ENCODE measurements at regions not wholly inside any gene's neighbourhood (a gene's known extent, or its start where the extent isn't known, plus 50 kb on each side); places are given as distances from the start of the nearest gene placed in this dataset.

GRCh38 chr20:53718142-53719021 is 124.7 kb upstream of the ZNF217 start:
- TF ChIP-seq CTCF (IDR thresholded peaks at IDR 0.05; ENCODE audit: borderline replicate concordance, extremely low read depth, insufficient read depth), result no peak
- FAIRE-seq (no peak), DNase-seq (no peak)

GRCh38 chr20:53716395-53716794 is 122.8 kb upstream of the ZNF217 start:
- intact Hi-C loops (cut with DNase I), result no loop called here
- TF ChIP-seq CTCF (IDR thresholded peaks at IDR 0.05; ENCODE audit: borderline replicate concordance, extremely low read depth, insufficient read depth), result no peak
- H3K27ac ChIP-seq (ENCODE audit: low read depth in 2 of 2, low read length in 2 of 2), result no peak overlapping the region
- no peak overlapping the region for H3K9ac ChIP-seq (ENCODE audit: low read length in 3 of 3)
- no peak overlapping the region for H3K4me3 ChIP-seq (ENCODE audit: low read length in 3 of 3)
- FAIRE-seq, result no peak
- H3K27me3 ChIP-seq (ENCODE audit: control insufficient read depth, insufficient read depth, low read length), result no peaks in the 10 kb centered on the region
- no peak for DNase-seq
- H3K36me3 ChIP-seq (ENCODE audit: control insufficient read depth in 2 of 3, insufficient read depth in 3 of 3, low read length in 3 of 3), result no peaks in the 10 kb centered on the region
- H3K9me3 ChIP-seq (ENCODE audit: control insufficient read depth in 2 of 3, insufficient read depth in 1 of 3, low read length in 3 of 3), result no peaks in the 10 kb centered on the region
- H3K4me1 ChIP-seq (ENCODE audit: control insufficient read depth in 2 of 3, insufficient read depth in 2 of 3, low read depth in 1 of 3, low read length in 3 of 3), result no peaks in the 10 kb centered on the region

More at GRCh38 chr20:53718142-53719021, 124.7 kb upstream of the ZNF217 start:
- Histone ChIP-seq H3K9me3 (ENCODE audit: control insufficient read depth in 2 of 3, insufficient read depth in 1 of 3, low read length in 3 of 3) (no peaks in the 10 kb centered on the region), H3K9ac (ENCODE audit: low read length in 3 of 3) (no peak overlapping the region), H3K27me3 (ENCODE audit: control insufficient read depth, insufficient read depth, low read length) (no peaks in the 10 kb centered on the region), H3K27ac (ENCODE audit: low read depth in 2 of 2, low read length in 2 of 2) (no peak overlapping the region), H3K4me3 (ENCODE audit: low read length in 3 of 3) (no peak overlapping the region), H3K4me1 (ENCODE audit: control insufficient read depth in 2 of 3, insufficient read depth in 2 of 3, low read depth in 1 of 3, low read length in 3 of 3) (no peaks in the 10 kb centered on the region), H3K36me3 (ENCODE audit: control insufficient read depth in 2 of 3, insufficient read depth in 3 of 3, low read length in 3 of 3) (no peaks in the 10 kb centered on the region)
- intact Hi-C loops (cut with DNase I), result no loop called here

- intact Hi-C loops (cut with DNase I), result no loop called here
- Histone ChIP-seq H3K36me3 (ENCODE audit: control insufficient read depth in 2 of 3, insufficient read depth in 3 of 3, low read length in 3 of 3) (no peaks in the 10 kb centered on the region), H3K27me3 (ENCODE audit: control insufficient read depth, insufficient read depth, low read length) (no peaks in the 10 kb centered on the region), H3K4me3 (ENCODE audit: low read length in 3 of 3) (no peak overlapping the region), H3K9ac (ENCODE audit: low read length in 3 of 3) (no peak overlapping the region), H3K27ac (ENCODE audit: low read depth in 2 of 2, low read length in 2 of 2) (no peak overlapping the region), H3K9me3 (ENCODE audit: control insufficient read depth in 2 of 3, insufficient read depth in 1 of 3, low read length in 3 of 3) (no peaks in the 10 kb centered on the region), H3K4me1 (ENCODE audit: control insufficient read depth in 2 of 3, insufficient read depth in 2 of 3, low read depth in 1 of 3, low read length in 3 of 3) (no peaks in the 10 kb centered on the region)
- DNase-seq (no peak), FAIRE-seq (no peak)
- TF ChIP-seq CTCF (IDR thresholded peaks at IDR 0.05; ENCODE audit: borderline replicate concordance, extremely low read depth, insufficient read depth), result no peak
These were observed 120.9 kb upstream of the ZNF217 start for GRCh38 chr20:53714524-53714923.

Data from kidney (tissue), 13 donors.